Suprapubic skin (tissue), 4 donors: ENCODE measurements at regions not wholly inside any gene's neighbourhood (a gene's known extent, or its start where the extent isn't known, plus 50 kb on each side); places are given as distances from the start of the nearest gene placed in this dataset.

Source experiments
- POLR2A ChIP-seq, 2 donors: fragments of 450-650 bp; IDR thresholded peaks; one replicate each; pipeline ENCODE4 v1.6.1; 2017; ENCODE audit warnings: antibody characterized with exemption in 2 of 2, mild to moderate bottlenecking in 2 of 2, moderate library complexity in 2 of 2
- POLR2AphosphoS5 ChIP-seq, 3 donors: sonication (generic); formaldehyde crosslinking; IDR thresholded peaks; one replicate each; pipeline ENCODE4 v1.6.1; 2017; ENCODE audit warnings: antibody characterized with exemption in 3 of 3

- TF ChIP-seq POLR2AphosphoS5 (IDR thresholded peaks at IDR 0.05): no peak
- TF ChIP-seq POLR2A (IDR thresholded peaks at IDR 0.05): no peak
These were observed 2105.0 kb downstream of the ARAP2 start for GRCh38 chr4:34139346-34139745.
